Liver (tissue), 3 donors: ENCODE measurements at regions not wholly inside any gene's neighbourhood (a gene's known extent, or its start where the extent isn't known, plus 50 kb on each side); places are given as distances from the start of the nearest gene placed in this dataset.

ENCODE experiments used
- CTCF ChIP-seq: fragments of 150-350 bp; IDR thresholded peaks from 2 replicates; pipeline ENCODE4 v1.5.1; 2017; ENCODE audit warnings: improper control_type of control experiment, low read depth, low read length; ENCODE audit not compliant: missing input control
- EGR1 ChIP-seq, 2 donors: IDR thresholded peaks; 2 replicates each; pipeline ENCODE4 v1.6.1; 2016 to 2018; ENCODE audit warnings: antibody characterized with exemption in 2 of 2, low read depth in 2 of 2
- FOXA1 ChIP-seq: IDR thresholded peaks from 2 replicates; pipeline ENCODE4 v1.6.1; 2016; ENCODE audit warnings: antibody characterized with exemption
- FOXA2 ChIP-seq: IDR thresholded peaks from 2 replicates; pipeline ENCODE4 v1.6.1; 2016; ENCODE audit warnings: antibody characterized with exemption
- JUND ChIP-seq, 2 donors: IDR thresholded peaks; 2 replicates each; pipeline ENCODE4 v1.6.1; 2016; ENCODE audit warnings: antibody characterized with exemption in 2 of 2
- NR2F2 ChIP-seq: IDR thresholded peaks from 2 replicates; pipeline ENCODE4 v1.6.1; 2016; ENCODE audit warnings: antibody characterized with exemption
- RAD21 ChIP-seq, 2 donors: IDR thresholded peaks; 2 replicates each; pipeline ENCODE4 v1.6.1; 2016; ENCODE audit warnings: antibody characterized with exemption in 2 of 2, mild to moderate bottlenecking in 2 of 2
- TAF1 ChIP-seq: conservative IDR thresholded peaks from 2 replicates; pipeline ENCODE4 v1.6.1; 2016; ENCODE audit warnings: antibody characterized with exemption, mild to moderate bottlenecking
- YY1 ChIP-seq: IDR thresholded peaks from 2 replicates; pipeline ENCODE4 v1.6.1; 2016; ENCODE audit warnings: antibody characterized with exemption, mild to moderate bottlenecking
- ZBTB33 ChIP-seq: IDR thresholded peaks from 2 replicates; pipeline ENCODE4 v1.6.1; 2016; ENCODE audit warnings: antibody characterized with exemption
- TF ChIP-seq, protein P1 (sequence below): IDR thresholded peaks from 2 replicates; pipeline ENCODE4 v1.6.1; 2016; ENCODE audit warnings: antibody characterized with exemption
- donor health status: healthy.
- donor health status: healthy.

DNA sequence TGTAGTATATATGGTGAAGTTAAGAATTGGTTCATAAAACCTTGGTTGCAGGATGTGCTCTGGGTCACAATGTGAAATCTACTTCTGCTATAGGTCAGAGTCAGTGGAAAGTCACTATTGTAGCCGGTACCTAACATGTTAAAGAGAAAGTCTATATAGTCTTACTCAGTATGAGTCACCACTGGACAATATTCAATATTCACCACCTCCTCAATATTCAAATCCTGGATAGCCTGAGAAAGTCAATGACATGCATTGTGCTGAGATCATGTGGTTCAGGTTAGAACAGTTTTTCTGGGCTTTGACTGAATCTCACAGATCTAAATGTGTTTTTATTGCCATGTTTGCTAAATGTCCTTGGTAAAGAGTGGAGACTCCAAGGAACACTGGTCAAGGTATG, 108.8 kb downstream of the HMHB1 start:
- no peak for TF ChIP-seq CTCF
- no peak for TF ChIP-seq YY1
- no peak for TF ChIP-seq ZBTB33
- no peak for TF ChIP-seq NR2F2
- no peak for TF ChIP-seq TAF1
- TF ChIP-seq EGR1 (IDR thresholded peaks at IDR 0.05; ENCODE audit: low read depth in 2 of 2), result no peak
- no peak for TF ChIP-seq JUND (IDR thresholded peaks at IDR 0.05)
- TF ChIP-seq FOXA2, result no peak
- TF ChIP-seq, protein P1, sequence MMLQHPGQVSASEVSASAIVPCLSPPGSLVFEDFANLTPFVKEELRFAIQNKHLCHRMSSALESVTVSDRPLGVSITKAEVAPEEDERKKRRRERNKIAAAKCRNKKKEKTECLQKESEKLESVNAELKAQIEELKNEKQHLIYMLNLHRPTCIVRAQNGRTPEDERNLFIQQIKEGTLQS, result no peak
- no peak for TF ChIP-seq RAD21 (IDR thresholded peaks at IDR 0.05)
- no peak for TF ChIP-seq FOXA1
